ENCODE measurements at regions not wholly inside any gene's neighbourhood (a gene's known extent, or its start where the extent isn't known, plus 50 kb on each side); places are given as distances from the start of the nearest gene placed in this dataset.

GRCh38 chr14:23704890-23705289, 68.7 kb downstream of the DHRS2 start:
- Histone ChIP-seq H2BK15ac (replicated peaks; ENCODE audit: low read depth) (no peak overlapping the region), H3K4me1 (ENCODE audit: control insufficient read depth, low read depth, low read length) (no peaks in the 10 kb centered on the region), H2AK5ac (ENCODE audit: low read length) (no peak overlapping the region), H3K4me2 (ENCODE audit: low read length) (no peak overlapping the region), H3K4me3 (ENCODE audit: low read length) (no peak overlapping the region), H3K56ac (ENCODE audit: low read length) (no peak overlapping the region), H2BK5ac (ENCODE audit: low read length) (no peak overlapping the region), H3K79me1 (ENCODE audit: low read length) (no peaks in the 10 kb centered on the region), H3K27me3 (ENCODE audit: insufficient read depth, low read length, poor library complexity) (no peaks in the 10 kb centered on the region), H3K36me3 (ENCODE audit: control insufficient read depth, insufficient read depth, low read length) (no peaks in the 10 kb centered on the region), H3K4ac (ENCODE audit: low read depth, low read length) (no peak overlapping the region), H3K27ac (ENCODE audit: low read depth, low read length) (no peak overlapping the region), H3K18ac (ENCODE audit: low read length) (no peak overlapping the region), H4K8ac (ENCODE audit: low read depth, low read length) (no peak overlapping the region), H3K23ac (ENCODE audit: low read length) (no peak overlapping the region), H4K5ac (ENCODE audit: low read length) (no peak overlapping the region), H3K9ac (ENCODE audit: low read length) (no peak overlapping the region), H3K79me2 (ENCODE audit: control insufficient read depth, insufficient read depth, low read length) (no peaks in the 10 kb centered on the region), H2BK120ac (ENCODE audit: low read depth, low read length) (no peak overlapping the region)
- peak; percentile 50 for DNase-seq
- 100% methylated on average over 1 of the region's 2 CpGs for WGBS (ENCODE audit: extremely low coverage, insufficient coverage, low lambda C conversion rate)

GRCh38 chr14:23707415-23707814, 71.3 kb downstream of the DHRS2 start:
- Histone ChIP-seq H2BK15ac (replicated peaks; ENCODE audit: low read depth) (no peak overlapping the region), H2AK5ac (ENCODE audit: low read length) (no peak overlapping the region), H3K4me2 (ENCODE audit: low read length) (no peak overlapping the region), H3K9ac (ENCODE audit: low read length) (no peak overlapping the region), H2BK5ac (ENCODE audit: low read length) (no peak overlapping the region), H3K79me1 (ENCODE audit: low read length) (no peaks in the 10 kb centered on the region), H3K56ac (ENCODE audit: low read length) (no peak overlapping the region), H3K27me3 (ENCODE audit: insufficient read depth, low read length, poor library complexity) (no peaks in the 10 kb centered on the region), H3K36me3 (ENCODE audit: control insufficient read depth, insufficient read depth, low read length) (no peaks in the 10 kb centered on the region), H3K27ac (ENCODE audit: low read depth, low read length) (no peak overlapping the region), H3K4ac (ENCODE audit: low read depth, low read length) (no peak overlapping the region), H4K8ac (ENCODE audit: low read depth, low read length) (no peak overlapping the region), H3K18ac (ENCODE audit: low read length) (no peak overlapping the region), H4K5ac (ENCODE audit: low read length) (no peak overlapping the region), H3K4me3 (ENCODE audit: low read length) (no peak overlapping the region), H3K23ac (ENCODE audit: low read length) (no peak overlapping the region), H2BK120ac (ENCODE audit: low read depth, low read length) (no peak overlapping the region), H3K79me2 (ENCODE audit: control insufficient read depth, insufficient read depth, low read length) (no peaks in the 10 kb centered on the region), H3K4me1 (ENCODE audit: control insufficient read depth, low read depth, low read length) (no peaks in the 10 kb centered on the region)
- DNase-seq = no peak
- no CpG with 5 or more reads among the region's 5 CpGs for WGBS (ENCODE audit: extremely low coverage, insufficient coverage, low lambda C conversion rate)

- Histone ChIP-seq H3K79me2 (ENCODE audit: control insufficient read depth, insufficient read depth, low read length) (no peaks in the 10 kb centered on the region), H3K9ac (ENCODE audit: low read length) (no peak overlapping the region), H3K27me3 (ENCODE audit: insufficient read depth, low read length, poor library complexity) (no peaks in the 10 kb centered on the region), H3K23ac (ENCODE audit: low read length) (no peak overlapping the region), H3K79me1 (ENCODE audit: low read length) (no peaks in the 10 kb centered on the region), H3K36me3 (ENCODE audit: control insufficient read depth, insufficient read depth, low read length) (no peaks in the 10 kb centered on the region), H3K18ac (ENCODE audit: low read length) (no peak overlapping the region), H4K8ac (ENCODE audit: low read depth, low read length) (no peak overlapping the region), H2AK5ac (ENCODE audit: low read length) (no peak overlapping the region), H3K56ac (ENCODE audit: low read length) (no peak overlapping the region), H2BK120ac (ENCODE audit: low read depth, low read length) (no peak overlapping the region), H2BK5ac (ENCODE audit: low read length) (no peak overlapping the region), H4K5ac (ENCODE audit: low read length) (no peak overlapping the region), H3K27ac (ENCODE audit: low read depth, low read length) (no peak overlapping the region), H3K4me1 (ENCODE audit: control insufficient read depth, low read depth, low read length) (no peaks in the 10 kb centered on the region), H2BK15ac (replicated peaks; ENCODE audit: low read depth) (no peak overlapping the region), H3K4me3 (ENCODE audit: low read length) (no peak overlapping the region), H3K4ac (ENCODE audit: low read depth, low read length) (no peak overlapping the region), H3K4me2 (ENCODE audit: low read length) (no peak overlapping the region)
- WGBS (ENCODE audit: extremely low coverage, insufficient coverage, low lambda C conversion rate) = no CpG with 5 or more reads among the region's 4 CpGs
- no peak for DNase-seq
Measured at GRCh38 chr14:23708343-23708742, 72.2 kb downstream of the DHRS2 start.

GRCh38 chr14:23709923-23710322, 73.8 kb downstream of the DHRS2 start:
- H2BK120ac ChIP-seq (ENCODE audit: low read depth, low read length) = no peak overlapping the region
- H3K4me3 ChIP-seq (ENCODE audit: low read length) = no peak overlapping the region
- no peak overlapping the region for H3K27ac ChIP-seq (ENCODE audit: low read depth, low read length)
- no peak overlapping the region for H4K5ac ChIP-seq (ENCODE audit: low read length)
- no peak overlapping the region for H3K18ac ChIP-seq (ENCODE audit: low read length)
- no peak overlapping the region for H3K9ac ChIP-seq (ENCODE audit: low read length)
- H3K23ac ChIP-seq (ENCODE audit: low read length) = no peak overlapping the region
- no peak overlapping the region for H2BK5ac ChIP-seq (ENCODE audit: low read length)
- no peak overlapping the region for H2AK5ac ChIP-seq (ENCODE audit: low read length)
- H3K4ac ChIP-seq (ENCODE audit: low read depth, low read length) = no peak overlapping the region
- H3K79me1 ChIP-seq (ENCODE audit: low read length) = no peaks in the 10 kb centered on the region
- H3K4me1 ChIP-seq (ENCODE audit: control insufficient read depth, low read depth, low read length) = no peaks in the 10 kb centered on the region
- no peaks in the 10 kb centered on the region for H3K27me3 ChIP-seq (ENCODE audit: insufficient read depth, low read length, poor library complexity)
- no peak for DNase-seq
- H3K79me2 ChIP-seq (ENCODE audit: control insufficient read depth, insufficient read depth, low read length) = no peaks in the 10 kb centered on the region
- H3K36me3 ChIP-seq (ENCODE audit: control insufficient read depth, insufficient read depth, low read length) = no peaks in the 10 kb centered on the region
- H3K4me2 ChIP-seq (ENCODE audit: low read length) = no peak overlapping the region
- H2BK15ac ChIP-seq (replicated peaks; ENCODE audit: low read depth) = no peak overlapping the region
- H4K8ac ChIP-seq (ENCODE audit: low read depth, low read length) = no peak overlapping the region
- H3K56ac ChIP-seq (ENCODE audit: low read length) = no peak overlapping the region
- no CpG with 5 or more reads among the region's 2 CpGs for WGBS (ENCODE audit: extremely low coverage, insufficient coverage, low lambda C conversion rate)

GRCh38 chr14:23712287-23712686, 76.1 kb downstream of the DHRS2 start:
- Histone ChIP-seq H2BK15ac (replicated peaks; ENCODE audit: low read depth) (no peak overlapping the region), H4K8ac (ENCODE audit: low read depth, low read length) (no peak overlapping the region), H3K9ac (ENCODE audit: low read length) (no peak overlapping the region), H3K36me3 (ENCODE audit: control insufficient read depth, insufficient read depth, low read length) (no peaks in the 10 kb centered on the region), H3K23ac (ENCODE audit: low read length) (no peak overlapping the region), H3K4ac (ENCODE audit: low read depth, low read length) (no peak overlapping the region), H2AK5ac (ENCODE audit: low read length) (no peak overlapping the region), H3K4me2 (ENCODE audit: low read length) (no peak overlapping the region), H4K5ac (ENCODE audit: low read length) (no peak overlapping the region), H3K79me2 (ENCODE audit: control insufficient read depth, insufficient read depth, low read length) (no peaks in the 10 kb centered on the region), H2BK120ac (ENCODE audit: low read depth, low read length) (no peak overlapping the region), H3K27me3 (ENCODE audit: insufficient read depth, low read length, poor library complexity) (no peaks in the 10 kb centered on the region), H3K27ac (ENCODE audit: low read depth, low read length) (no peak overlapping the region), H3K4me1 (ENCODE audit: control insufficient read depth, low read depth, low read length) (no peaks in the 10 kb centered on the region), H2BK5ac (ENCODE audit: low read length) (no peak overlapping the region), H3K4me3 (ENCODE audit: low read length) (no peak overlapping the region), H3K18ac (ENCODE audit: low read length) (no peak overlapping the region), H3K56ac (ENCODE audit: low read length) (no peak overlapping the region), H3K79me1 (ENCODE audit: low read length) (no peaks in the 10 kb centered on the region)
- no CpG with 5 or more reads among the region's 2 CpGs for WGBS (ENCODE audit: extremely low coverage, insufficient coverage, low lambda C conversion rate)
- no peak for DNase-seq

GRCh38 chr14:23719225-23719985, 83.2 kb downstream of the DHRS2 start:
- DNase-seq = no peak
- Histone ChIP-seq H4K5ac (ENCODE audit: low read length) (no peak overlapping the region), H2BK5ac (ENCODE audit: low read length) (no peak overlapping the region), H3K79me2 (ENCODE audit: control insufficient read depth, insufficient read depth, low read length) (no peaks in the 10 kb centered on the region), H2AK5ac (ENCODE audit: low read length) (no peak overlapping the region), H3K56ac (ENCODE audit: low read length) (no peak overlapping the region), H2BK15ac (replicated peaks; ENCODE audit: low read depth) (no peak overlapping the region), H3K4ac (ENCODE audit: low read depth, low read length) (no peak overlapping the region), H3K4me2 (ENCODE audit: low read length) (no peak overlapping the region), H3K79me1 (ENCODE audit: low read length) (no peaks in the 10 kb centered on the region), H3K4me3 (ENCODE audit: low read length) (no peak overlapping the region), H3K36me3 (ENCODE audit: control insufficient read depth, insufficient read depth, low read length) (no peaks in the 10 kb centered on the region), H3K27ac (ENCODE audit: low read depth, low read length) (no peak overlapping the region), H4K8ac (ENCODE audit: low read depth, low read length) (no peak overlapping the region), H2BK120ac (ENCODE audit: low read depth, low read length) (no peak overlapping the region), H3K9ac (ENCODE audit: low read length) (no peak overlapping the region), H3K23ac (ENCODE audit: low read length) (no peak overlapping the region), H3K4me1 (ENCODE audit: control insufficient read depth, low read depth, low read length) (no peaks in the 10 kb centered on the region), H3K27me3 (ENCODE audit: insufficient read depth, low read length, poor library complexity) (no peaks in the 10 kb centered on the region), H3K18ac (ENCODE audit: low read length) (no peak overlapping the region)
- no CpG with 5 or more reads among the region's 10 CpGs for WGBS (ENCODE audit: extremely low coverage, insufficient coverage, low lambda C conversion rate)
